Natural killer cell (primary cell): ENCODE measurements at regions not wholly inside any gene's neighbourhood (a gene's known extent, or its start where the extent isn't known, plus 50 kb on each side); places are given as distances from the start of the nearest gene placed in this dataset.

ENCODE experiments used
- ATAC-seq, 3 donors: fragments of 150-1000 bp in 2 of 3; fragments of 200-7000 bp in 1 of 3; cut with Tn5 transposase; 1 replicate in 1 of 3; 2 replicates in 2 of 3; pipeline ENCODE4 v1.10.0; 2021; ENCODE audit warnings: mild to moderate bottlenecking in 2 of 3, moderate library complexity in 2 of 3
- DNase-seq, 2 donors: peaks; one replicate each; pipeline versions ENCODE4 v3.0.0 to v3.0.0-alpha.2; 2013 to 2021; ENCODE audit warnings: mixed read lengths in 1 of 2
- H3K27ac ChIP-seq: one replicate; pipeline ENCODE4 v1.5.1; 2013; ENCODE audit warnings: mild to moderate bottlenecking, low read length
- H3K27me3 ChIP-seq: one replicate; pipeline ENCODE4 v1.6.1; 2013; ENCODE audit warnings: low read length; ENCODE audit not compliant: control insufficient read depth, insufficient read depth
- H3K36me3 ChIP-seq: one replicate; pipeline ENCODE4 v1.6.1; 2013; ENCODE audit warnings: low read length; ENCODE audit not compliant: control insufficient read depth, insufficient read depth
- H3K4me1 ChIP-seq: one replicate; pipeline ENCODE4 v1.6.1; 2013; ENCODE audit warnings: low read length; ENCODE audit not compliant: control insufficient read depth, insufficient read depth
- H3K4me3 ChIP-seq: one replicate; pipeline ENCODE4 v1.5.1; 2013; ENCODE audit warnings: low read length
- H3K9me3 ChIP-seq: one replicate; pipeline ENCODE4 v1.6.1; 2013; ENCODE audit warnings: low read length; ENCODE audit not compliant: control insufficient read depth, insufficient read depth
- H3K27ac Mint-ChIP-seq, 2 donors: one replicate each; pipeline ENCODE4 v1.8.0; 2022; ENCODE audit warnings: mild to moderate bottlenecking in 2 of 2, mixed read lengths in 2 of 2, moderate library complexity in 1 of 2
- H3K27me3 Mint-ChIP-seq, 2 donors: one replicate each; pipeline ENCODE4 v1.8.0; 2022; ENCODE audit warnings: low read depth in 2 of 2, mixed read lengths in 2 of 2
- H3K36me3 Mint-ChIP-seq: one replicate; pipeline ENCODE4 v1.8.0; 2022; ENCODE audit warnings: mixed read lengths
- H3K4me1 Mint-ChIP-seq, 2 donors: one replicate each; pipeline ENCODE4 v1.8.0; 2022; ENCODE audit warnings: mixed read lengths in 2 of 2
- H3K4me3 Mint-ChIP-seq: one replicate; pipeline ENCODE4 v1.8.0; 2022; ENCODE audit warnings: mild to moderate bottlenecking, moderate library complexity, mixed read lengths
- H3K9me3 Mint-ChIP-seq, 2 donors: one replicate each; pipeline ENCODE4 v1.8.0; 2022; ENCODE audit warnings: mixed read lengths in 2 of 2
- CTCF ChIP-seq: fragments of 200-600 bp; IDR thresholded peaks from one replicate; pipeline ENCODE4 v1.8.0; 2022; ENCODE audit warnings: antibody characterized with exemption
- WGBS: methylation state at CpG from one replicate; pipeline ENCODE4 v1.1.7; 2013; ENCODE audit warnings: missing lambda C conversion rate; ENCODE audit not compliant: insufficient coverage; 5-methylcytosine and 5-hydroxymethylcytosine counted together
- intact Hi-C: fragments of 100-400 bp; cut with micrococcal nuclease; formaldehyde crosslinking; loops from one replicate; pipeline ENCODE4 v1.14.2; 2022

GRCh38 chr4:10181745-10182445 lies 65.3 kb upstream of the WDR1 start:
- Histone ChIP-seq H3K27me3 (no peaks in the 10 kb centered on the region), H3K4me3 (no peak overlapping the region), H3K9me3 (no peaks in the 10 kb centered on the region), H3K27ac (no peak overlapping the region), H3K4me1 (peaks cover 23% of the 10 kb centered on the region), H3K36me3 (no peaks in the 10 kb centered on the region)
- Mint-ChIP-seq H3K4me1 (peaks cover 37 to 44% of the 10 kb centered on the region in 2 donors), H3K27ac (peak overlapping the region in 1 of 2 donors; percentile 46), H3K36me3 (no peaks in the 10 kb centered on the region), H3K4me3 (no peak overlapping the region), H3K27me3 (peaks cover 0 to 3% of the 10 kb centered on the region in 2 donors), H3K9me3 (peaks cover 0 to 3% of the 10 kb centered on the region in 2 donors)
- intact Hi-C loops: no loop called here
- ATAC-seq: no peak
- no peak for DNase-seq
- 93% methylated on average over 8 of the region's 8 CpGs for WGBS
- TF ChIP-seq CTCF: no peak

GRCh38 chr4:10180927-10181744 lies 64.5 kb upstream of the WDR1 start:
- peaks cover 37 to 44% of the 10 kb centered on the region in 2 donors for H3K4me1 Mint-ChIP-seq
- Histone ChIP-seq H3K4me1 (peaks cover 23% of the 10 kb centered on the region), H3K36me3 (no peaks in the 10 kb centered on the region), H3K27me3 (no peaks in the 10 kb centered on the region), H3K4me3 (no peak overlapping the region), H3K27ac (peak overlapping the region; percentile 7), H3K9me3 (no peaks in the 10 kb centered on the region)
- no peaks in the 10 kb centered on the region for H3K36me3 Mint-ChIP-seq
- 36% methylated on average over 4 of the region's 4 CpGs for WGBS
- H3K27me3 Mint-ChIP-seq: peaks cover 0 to 3% of the 10 kb centered on the region in 2 donors
- peaks cover 0 to 3% of the 10 kb centered on the region in 2 donors for H3K9me3 Mint-ChIP-seq
- intact Hi-C loops: no loop called here
- no peak for TF ChIP-seq CTCF
- peak overlapping the region; percentile 41 for H3K4me3 Mint-ChIP-seq
- ATAC-seq (peak; percentile 80 to 86 (median 82)), DNase-seq (peak in 1 of 2 donors; percentile 21)
- peak overlapping the region; percentile 9 to 46 for H3K27ac Mint-ChIP-seq

- Mint-ChIP-seq H3K4me1 (peaks cover 37 to 44% of the 10 kb centered on the region in 2 donors), H3K27me3 (peaks cover 0 to 3% of the 10 kb centered on the region in 2 donors), H3K4me3 (no peak overlapping the region), H3K36me3 (no peaks in the 10 kb centered on the region), H3K9me3 (peaks cover 0 to 3% of the 10 kb centered on the region in 2 donors), H3K27ac (peak overlapping the region; percentile 9 to 46)
- Histone ChIP-seq H3K36me3 (no peaks in the 10 kb centered on the region), H3K4me1 (peaks cover 23% of the 10 kb centered on the region), H3K27ac (no peak overlapping the region), H3K27me3 (no peaks in the 10 kb centered on the region), H3K9me3 (no peaks in the 10 kb centered on the region), H3K4me3 (no peak overlapping the region)
- intact Hi-C loops: no loop called here
- WGBS: 24% methylated on average over 1 of the region's 1 CpG
- DNase-seq (no peak), ATAC-seq (peak in 1 of 3 donors; percentile 56)
- no peak for TF ChIP-seq CTCF
These were observed 64.0 kb upstream of the WDR1 start for GRCh38 chr4:10180603-10180926.
